Neutrophil (primary cell): ENCODE measurements at regions not wholly inside any gene's neighbourhood (a gene's known extent, or its start where the extent isn't known, plus 50 kb on each side); places are given as distances from the start of the nearest gene placed in this dataset.
A peak's percentile ranks its signal among the peaks of the same experiment; 100 is the strongest.

ENCODE experiments used
- H3K27ac ChIP-seq: fragments of 200-600 bp; sonication (generic); 2 replicates; pipeline ENCODE4 v1.5.1; 2016; ENCODE audit warnings: mild to moderate bottlenecking, moderate library complexity
- H3K27me3 ChIP-seq: fragments of 200-600 bp; sonication (generic); 2 replicates; pipeline ENCODE4 v1.6.0; 2016; ENCODE audit warnings: mild to moderate bottlenecking
- H3K36me3 ChIP-seq: fragments of 200-600 bp; sonication (generic); 2 replicates; pipeline ENCODE4 v1.5.1; 2017
- H3K4me1 ChIP-seq, 2 experiments: fragments of 200-600 bp in 1 of 2; sonication (generic) in 1 of 2; 1 replicate in 1 of 2; 2 replicates in 1 of 2; pipeline versions ENCODE4 v1.5.1 to v1.6.1; 2013 to 2016; ENCODE audit warnings: low read depth in 1 of 2, low read length in 1 of 2, mild to moderate bottlenecking in 1 of 2, moderate library complexity in 1 of 2; ENCODE audit not compliant: control insufficient read depth in 1 of 2, insufficient read depth in 1 of 2
- H3K4me3 ChIP-seq, 2 experiments: fragments of 200-600 bp in 1 of 2; sonication (generic) in 1 of 2; 1 replicate in 1 of 2; 2 replicates in 1 of 2; pipeline ENCODE4 v1.5.1; 2013 to 2016; ENCODE audit warnings: low read depth in 1 of 2, low read length in 1 of 2, mild to moderate bottlenecking in 1 of 2, moderate library complexity in 1 of 2
- H3K9me3 ChIP-seq: fragments of 200-600 bp; sonication (generic); 2 replicates; pipeline ENCODE4 v1.5.1; 2016
- TF ChIP-seq, protein P1 (sequence below): fragments of 200-600 bp; sonication (generic); IDR thresholded peaks from 2 replicates; pipeline ENCODE4 v1.5.1; 2016; ENCODE audit warnings: antibody characterized with exemption

DNA sequence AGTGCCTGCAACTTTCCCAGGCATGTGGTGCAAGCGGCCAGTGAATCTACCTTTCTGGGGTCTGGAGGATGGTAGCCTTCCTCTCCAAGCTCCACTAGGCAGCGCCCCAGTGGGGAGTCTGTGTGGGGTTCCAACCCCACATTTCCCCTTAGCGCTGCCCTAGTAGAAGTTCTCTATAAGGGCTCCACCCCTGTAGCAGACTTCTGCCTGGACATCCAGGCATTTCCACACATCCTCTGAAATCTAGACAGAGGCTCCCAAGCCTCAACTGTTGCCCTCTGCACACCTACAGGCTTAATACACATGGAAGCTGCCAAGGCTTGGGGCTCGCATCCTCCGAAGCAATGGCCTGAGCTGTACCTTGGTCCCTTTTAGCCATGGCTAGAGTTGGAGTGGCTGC, 321.6 kb downstream of the TFAP2A start:
- H3K36me3 ChIP-seq = no peaks in the 10 kb centered on the region
- no peaks in the 10 kb centered on the region for H3K9me3 ChIP-seq
- H3K4me1 ChIP-seq = peaks cover 0 to 1% of the 10 kb centered on the region in 2 experiments
- no peak overlapping the region for H3K4me3 ChIP-seq
- H3K27me3 ChIP-seq = no peaks in the 10 kb centered on the region
- H3K27ac ChIP-seq = no peak overlapping the region
- TF ChIP-seq, protein P1, sequence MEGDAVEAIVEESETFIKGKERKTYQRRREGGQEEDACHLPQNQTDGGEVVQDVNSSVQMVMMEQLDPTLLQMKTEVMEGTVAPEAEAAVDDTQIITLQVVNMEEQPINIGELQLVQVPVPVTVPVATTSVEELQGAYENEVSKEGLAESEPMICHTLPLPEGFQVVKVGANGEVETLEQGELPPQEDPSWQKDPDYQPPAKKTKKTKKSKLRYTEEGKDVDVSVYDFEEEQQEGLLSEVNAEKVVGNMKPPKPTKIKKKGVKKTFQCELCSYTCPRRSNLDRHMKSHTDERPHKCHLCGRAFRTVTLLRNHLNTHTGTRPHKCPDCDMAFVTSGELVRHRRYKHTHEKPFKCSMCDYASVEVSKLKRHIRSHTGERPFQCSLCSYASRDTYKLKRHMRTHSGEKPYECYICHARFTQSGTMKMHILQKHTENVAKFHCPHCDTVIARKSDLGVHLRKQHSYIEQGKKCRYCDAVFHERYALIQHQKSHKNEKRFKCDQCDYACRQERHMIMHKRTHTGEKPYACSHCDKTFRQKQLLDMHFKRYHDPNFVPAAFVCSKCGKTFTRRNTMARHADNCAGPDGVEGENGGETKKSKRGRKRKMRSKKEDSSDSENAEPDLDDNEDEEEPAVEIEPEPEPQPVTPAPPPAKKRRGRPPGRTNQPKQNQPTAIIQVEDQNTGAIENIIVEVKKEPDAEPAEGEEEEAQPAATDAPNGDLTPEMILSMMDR = no peak

DNA sequence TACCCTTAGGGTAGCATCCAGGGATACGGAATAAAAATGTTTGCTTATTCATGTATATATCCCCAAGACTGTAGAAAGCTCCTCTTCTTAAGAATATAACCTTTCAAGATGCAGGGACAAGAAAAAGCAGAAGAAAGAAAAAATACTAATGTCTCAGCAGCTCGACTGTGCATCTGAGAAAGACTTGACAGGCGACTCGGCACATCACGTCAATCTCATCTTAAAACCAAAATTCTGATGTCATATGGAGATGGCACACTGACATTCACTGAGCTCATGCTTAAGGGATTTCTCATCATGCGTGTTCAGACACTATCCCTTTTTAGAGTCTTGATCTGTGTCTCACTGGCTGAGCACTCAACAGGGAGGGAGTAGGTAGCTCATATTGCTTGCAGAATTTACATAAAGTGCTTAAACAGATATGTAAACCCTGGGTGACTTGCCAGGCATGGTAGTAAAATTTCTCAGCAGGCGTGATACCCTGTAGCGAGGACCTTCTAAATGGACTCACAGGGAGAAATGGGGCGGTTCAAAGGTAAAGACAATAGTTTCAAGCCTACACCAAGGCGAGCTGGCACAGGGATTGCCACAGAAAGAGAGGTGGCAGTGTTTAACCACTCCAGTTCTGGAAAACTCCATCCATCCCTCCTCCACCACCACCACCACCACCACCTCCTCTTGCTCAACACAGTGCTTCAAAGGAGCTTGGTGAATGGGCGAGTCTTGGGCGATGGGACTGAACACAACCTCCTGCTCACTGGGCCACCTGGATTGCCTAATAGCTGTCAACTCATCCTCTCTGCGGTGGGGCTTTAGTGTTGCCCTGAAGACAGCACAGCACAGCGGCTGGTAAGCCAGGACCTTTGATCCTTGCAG, 330.5 kb downstream of the TFAP2A start:
- H3K9me3 ChIP-seq = no peaks in the 10 kb centered on the region
- no peak overlapping the region for H3K4me3 ChIP-seq
- TF ChIP-seq, protein P1 = no peak
- H3K4me1 ChIP-seq = peaks cover 58 to 59% of the 10 kb centered on the region in 2 experiments
- no peaks in the 10 kb centered on the region for H3K36me3 ChIP-seq
- H3K27ac ChIP-seq = peak overlapping the region; percentile 79
- no peaks in the 10 kb centered on the region for H3K27me3 ChIP-seq

DNA sequence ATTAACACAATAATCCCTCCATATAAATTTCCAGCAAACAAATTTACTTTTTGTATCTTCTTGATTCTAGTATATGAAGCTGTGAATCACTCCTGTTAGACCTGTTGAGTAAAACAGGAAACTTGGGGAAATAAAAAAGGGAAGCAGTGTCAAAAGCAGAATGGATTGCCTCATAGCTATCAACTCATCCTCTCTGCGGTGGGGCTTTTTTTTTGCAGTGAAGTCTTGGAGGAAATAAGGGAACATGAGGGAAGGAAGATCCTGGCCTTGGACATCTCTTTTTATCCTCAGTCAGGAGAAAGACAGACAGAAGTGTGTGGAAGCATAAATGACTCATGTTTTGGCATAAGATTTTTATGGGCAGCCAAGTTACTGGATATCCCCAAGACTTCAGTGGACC, 332.5 kb downstream of the TFAP2A start:
- Histone ChIP-seq H3K4me3 (peak overlapping the region in 1 of 2 experiments; percentile 17), H3K27me3 (no peaks in the 10 kb centered on the region), H3K36me3 (no peaks in the 10 kb centered on the region), H3K4me1 (peaks cover 49 to 51% of the 10 kb centered on the region in 2 experiments), H3K9me3 (no peaks in the 10 kb centered on the region), H3K27ac (peak overlapping the region; percentile 79)
- TF ChIP-seq, protein P1 = no peak

DNA sequence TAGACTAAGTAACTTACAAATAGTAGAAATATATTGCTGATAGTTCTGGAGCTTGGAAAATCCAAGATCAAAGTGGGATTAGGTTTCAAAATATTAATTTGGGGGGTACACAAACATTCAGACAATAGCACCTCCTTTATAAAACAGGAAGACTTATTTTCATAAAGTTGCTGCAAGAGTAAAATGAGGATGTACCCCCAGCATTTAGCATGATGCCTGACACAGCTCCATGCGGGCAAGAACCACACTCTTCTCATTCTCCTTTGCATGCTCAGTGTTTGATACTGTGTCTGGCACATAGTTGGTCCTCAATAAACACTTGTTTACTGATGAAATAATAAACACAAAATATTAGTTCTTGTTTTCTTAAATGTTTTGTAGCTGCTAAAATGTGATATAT, 332.9 kb downstream of the TFAP2A start:
- Histone ChIP-seq H3K9me3 (no peaks in the 10 kb centered on the region), H3K4me1 (peaks cover 48 to 49% of the 10 kb centered on the region in 2 experiments), H3K36me3 (no peaks in the 10 kb centered on the region), H3K27me3 (no peaks in the 10 kb centered on the region), H3K27ac (peak overlapping the region; percentile 79), H3K4me3 (peak overlapping the region in 1 of 2 experiments; percentile 17)
- TF ChIP-seq, protein P1 = no peak

DNA sequence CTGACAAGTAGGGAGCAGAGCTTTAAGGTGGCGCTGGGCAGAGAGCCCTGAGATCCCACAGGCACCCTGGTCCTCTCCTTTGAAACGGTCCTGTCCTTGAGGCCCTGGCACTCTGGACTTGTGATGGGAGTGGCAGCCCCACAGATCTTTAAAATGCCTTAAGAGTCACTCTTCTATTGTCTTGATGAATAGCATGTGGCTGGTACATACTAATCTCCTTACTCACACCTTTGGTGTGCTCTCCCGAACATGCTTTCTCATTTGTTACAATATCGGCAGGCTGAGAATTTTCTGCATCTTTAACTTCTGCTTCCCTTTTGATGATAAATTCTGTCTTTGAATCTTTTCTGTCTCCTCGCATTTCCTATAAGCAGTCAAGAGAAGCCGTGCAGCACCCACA, 333.8 kb downstream of the TFAP2A start:
- Histone ChIP-seq H3K36me3 (no peaks in the 10 kb centered on the region), H3K27me3 (no peaks in the 10 kb centered on the region), H3K9me3 (no peaks in the 10 kb centered on the region), H3K4me3 (no peak overlapping the region), H3K27ac (peak overlapping the region; percentile 79), H3K4me1 (peaks cover 48 to 49% of the 10 kb centered on the region in 2 experiments)
- TF ChIP-seq, protein P1 = no peak
